DMS79 (cell line): ENCODE measurements at regions not wholly inside any gene's neighbourhood (a gene's known extent, or its start where the extent isn't known, plus 50 kb on each side); places are given as distances from the start of the nearest gene placed in this dataset.

ENCODE experiments used
- DNase-seq: peaks from one replicate; lab custom pipeline; 2025; lab: John Stamatoyannopoulos, UW

- DNase-seq, result no peak
Observed at GRCh38 chr18:60980422-60981005, 352.7 kb upstream of the CDH20 start.

GRCh38 chr18:60981682-60982328 lies 351.4 kb upstream of the CDH20 start:
- no peak for DNase-seq

- DNase-seq, result no peak
Observed at GRCh38 chr18:60982329-60982695, 350.9 kb upstream of the CDH20 start.

- no peak for DNase-seq
Observed at GRCh38 chr18:60982928-60983327, 350.3 kb upstream of the CDH20 start.

GRCh38 chr18:60984510-60984909 lies 348.7 kb upstream of the CDH20 start:
- no peak for DNase-seq

GRCh38 chr18:60987963-60988362 lies 345.3 kb upstream of the CDH20 start:
- DNase-seq, result no peak

GRCh38 chr18:60996326-60996725 lies 336.9 kb upstream of the CDH20 start:
- DNase-seq, result no peak

GRCh38 chr18:60996822-60997221 lies 336.4 kb upstream of the CDH20 start:
- DNase-seq, result no peak

GRCh38 chr18:61001138-61001537 lies 332.1 kb upstream of the CDH20 start:
- DNase-seq, result no peak

GRCh38 chr18:61006687-61007224 lies 326.5 kb upstream of the CDH20 start:
- no peak for DNase-seq

- no peak for DNase-seq
Observed at GRCh38 chr18:61019338-61020301, 313.6 kb upstream of the CDH20 start.

- DNase-seq, result no peak
Observed at GRCh38 chr18:61025596-61025995, 307.6 kb upstream of the CDH20 start.

- DNase-seq, result no peak
Observed at GRCh38 chr18:61031626-61032025, 301.6 kb upstream of the CDH20 start.

GRCh38 chr18:61034580-61034979 lies 298.6 kb upstream of the CDH20 start:
- DNase-seq, result no peak

GRCh38 chr18:61039251-61039650 lies 294.0 kb upstream of the CDH20 start:
- no peak for DNase-seq

- DNase-seq, result no peak
Observed at GRCh38 chr18:61047794-61048193, 285.4 kb upstream of the CDH20 start.

- no peak for DNase-seq
Observed at GRCh38 chr18:61057443-61057842, 275.8 kb upstream of the CDH20 start.

- DNase-seq, result no peak
Observed at GRCh38 chr18:61062258-61062657, 271.0 kb upstream of the CDH20 start.

GRCh38 chr18:61064911-61065310 lies 268.3 kb upstream of the CDH20 start:
- DNase-seq, result no peak

- no peak for DNase-seq
Observed at GRCh38 chr18:61076986-61077385, 256.2 kb upstream of the CDH20 start.

GRCh38 chr18:61079714-61080113 lies 253.5 kb upstream of the CDH20 start:
- no peak for DNase-seq

GRCh38 chr18:61080954-61081528 lies 252.2 kb upstream of the CDH20 start:
- no peak for DNase-seq
